GM21723 (cell line): ENCODE measurements at regions not wholly inside any gene's neighbourhood (a gene's known extent, or its start where the extent isn't known, plus 50 kb on each side); places are given as distances from the start of the nearest gene placed in this dataset.
A peak's percentile ranks its signal among the peaks of the same experiment; 100 is the strongest.
"Not testable (repeated sequence)": the region's sequence is repeated elsewhere in the genome, so short reads cannot be mapped to it uniquely, and the experiment has no call there.

ENCODE experiments used
- ATAC-seq: cut with Tn5 transposase; IDR thresholded peaks from one replicate; pipeline ENCODE4 v1.9.1; 2021; ENCODE audit warnings: mild to moderate bottlenecking, moderate library complexity; ENCODE audit not compliant: unreplicated experiment

DNA sequence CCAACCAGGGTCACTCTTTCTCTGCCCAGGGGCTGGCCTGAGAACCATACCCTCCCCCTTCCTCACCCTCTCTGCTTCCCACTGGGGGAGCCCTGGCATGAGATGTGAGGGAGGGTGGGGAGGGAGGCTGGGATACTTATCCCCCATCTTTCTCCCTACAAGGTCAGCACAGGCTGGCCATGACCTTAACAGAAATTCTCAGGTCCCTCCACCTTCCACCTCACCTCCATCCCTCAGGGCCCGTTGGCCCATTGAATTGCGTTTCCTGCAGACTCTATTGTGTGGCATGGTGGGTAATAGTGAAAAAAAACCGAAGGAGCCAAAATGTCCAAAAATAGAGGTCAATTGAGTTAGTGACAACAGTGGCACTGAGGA lies 159.5 kb downstream of the OR4M2 start:
- ATAC-seq = no peak

DNA sequence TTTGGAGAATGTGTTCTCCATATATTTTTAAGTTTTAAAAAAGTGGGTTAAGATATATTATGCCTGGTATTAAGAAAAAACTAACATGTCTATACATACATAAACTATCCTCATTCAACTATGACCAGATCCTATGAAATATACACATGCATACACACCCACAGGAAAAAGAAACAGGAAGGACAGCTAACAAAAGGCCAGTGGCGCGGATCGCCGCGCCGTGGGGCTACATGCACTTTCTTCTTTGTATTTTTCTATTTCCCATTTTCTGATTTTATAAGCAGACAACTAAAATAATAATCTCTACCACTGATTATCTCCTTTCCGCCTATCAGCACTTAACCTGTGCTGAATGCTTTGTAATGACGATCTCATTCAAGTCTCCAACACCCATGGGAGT lies 160.1 kb downstream of the OR4M2 start:
- ATAC-seq = no peak

DNA sequence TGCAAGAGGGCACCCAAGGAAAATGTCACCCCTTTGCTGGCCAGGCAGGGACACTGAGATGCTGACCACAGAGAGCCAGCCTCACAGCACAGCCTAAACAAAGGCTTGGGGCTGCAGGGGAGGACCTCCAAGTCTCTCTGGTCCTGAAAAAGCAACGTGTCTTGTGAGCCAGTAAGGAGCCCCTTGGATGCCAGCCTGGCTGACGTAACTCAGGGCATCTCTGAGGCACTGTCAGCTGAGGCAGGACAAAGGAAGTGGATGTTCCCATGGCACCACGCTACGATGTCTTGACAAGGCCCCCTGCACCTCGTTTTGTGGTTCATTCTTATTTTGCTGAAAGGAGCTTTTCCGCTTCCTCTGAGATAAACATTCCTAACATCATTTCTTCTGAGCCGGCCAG lies 160.7 kb downstream of the OR4M2 start:
- no peak for ATAC-seq

DNA sequence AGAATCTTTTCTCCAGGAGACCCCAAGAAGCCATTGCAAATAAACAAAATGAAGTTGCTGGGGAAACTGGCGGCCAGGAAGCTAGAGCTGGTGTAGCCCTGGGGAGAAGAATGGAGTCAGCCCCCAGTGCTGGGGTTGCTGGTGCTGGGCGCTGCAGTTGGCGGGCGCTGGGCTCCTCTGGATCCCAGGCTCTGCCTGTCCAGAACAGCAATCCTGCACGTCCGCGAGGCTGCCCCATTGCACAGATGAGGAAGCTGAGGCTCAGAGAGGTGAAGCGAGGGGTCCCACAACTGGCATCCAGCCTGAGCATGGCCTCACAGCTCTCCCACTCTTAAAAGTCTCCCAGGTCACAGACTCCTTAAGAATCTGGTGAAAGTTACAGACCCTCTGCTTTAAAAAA lies 161.1 kb downstream of the OR4M2 start:
- ATAC-seq = no peak

DNA sequence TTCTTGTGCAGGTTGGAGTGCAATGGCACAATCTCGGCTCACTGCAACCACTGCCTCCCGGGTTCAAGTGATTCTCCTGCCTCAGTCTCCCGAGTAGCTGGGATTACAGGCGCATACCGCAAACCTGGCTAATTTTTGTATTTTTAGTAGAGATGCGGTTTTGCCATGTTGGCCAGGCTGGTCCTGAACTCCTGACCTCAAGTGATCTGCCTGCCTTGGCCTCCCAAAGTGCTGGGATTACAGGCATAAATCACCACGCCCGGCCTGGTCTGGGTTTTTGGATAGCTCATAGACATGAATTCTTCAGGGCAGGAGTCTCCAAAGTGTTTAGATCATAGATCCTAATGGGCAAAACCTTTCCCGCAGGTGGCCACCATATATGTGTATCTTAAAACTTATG lies 162.0 kb downstream of the OR4M2 start:
- not testable (repeated sequence) for ATAC-seq

DNA sequence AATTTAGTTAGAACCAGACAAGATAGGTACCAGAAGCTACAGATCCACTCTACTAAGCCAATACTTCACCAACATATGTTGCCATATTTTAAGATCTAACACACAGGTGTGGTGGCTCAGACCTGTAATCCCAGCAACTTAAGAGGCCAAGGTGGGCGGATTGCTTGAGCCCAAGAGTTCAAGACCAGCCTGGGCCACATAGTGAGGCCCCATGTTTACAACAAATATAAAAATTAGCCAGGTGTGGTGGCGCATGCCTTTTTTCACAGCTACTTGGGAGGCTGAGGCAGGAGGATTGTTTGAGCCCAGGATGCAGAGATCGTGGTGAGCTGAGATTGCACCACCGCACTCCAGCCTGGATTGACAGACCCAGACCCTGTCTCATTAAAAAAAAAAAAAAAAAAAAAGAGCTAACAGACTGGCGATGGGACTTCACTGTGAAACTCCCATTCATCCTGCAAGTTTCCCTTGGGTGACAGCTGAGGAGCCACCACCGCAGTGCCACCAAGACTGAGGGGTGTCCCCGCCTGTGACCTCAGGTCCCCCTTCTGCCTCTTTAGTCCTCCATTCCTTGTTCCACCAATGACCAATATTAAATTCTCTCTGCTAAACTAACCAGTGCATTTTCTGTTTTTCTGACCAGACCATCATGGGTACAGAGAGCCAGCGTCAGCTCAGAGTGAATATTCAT lies 163.3 kb downstream of the OR4M2 start:
- no peak for ATAC-seq

DNA sequence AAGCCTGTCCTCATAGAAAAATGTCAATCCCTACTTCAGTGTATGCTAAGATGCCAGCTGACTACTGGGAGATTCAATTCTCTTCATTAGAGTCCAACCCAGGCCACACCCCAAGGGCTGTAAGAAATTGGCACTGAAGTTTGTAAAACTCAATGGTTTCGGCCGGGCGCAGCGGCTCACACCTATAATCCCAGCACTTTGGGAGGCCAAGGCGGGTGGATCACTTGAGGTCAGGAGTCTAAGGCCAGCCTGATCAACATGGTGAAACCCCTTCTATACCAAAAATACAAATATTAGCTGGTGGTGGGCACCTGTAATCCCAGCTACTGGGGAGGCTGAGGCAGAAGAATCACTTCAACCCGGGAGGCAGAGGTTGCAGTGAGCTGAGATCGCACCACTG lies 169.2 kb downstream of the OR4M2 start:
- ATAC-seq = not testable (repeated sequence)

DNA sequence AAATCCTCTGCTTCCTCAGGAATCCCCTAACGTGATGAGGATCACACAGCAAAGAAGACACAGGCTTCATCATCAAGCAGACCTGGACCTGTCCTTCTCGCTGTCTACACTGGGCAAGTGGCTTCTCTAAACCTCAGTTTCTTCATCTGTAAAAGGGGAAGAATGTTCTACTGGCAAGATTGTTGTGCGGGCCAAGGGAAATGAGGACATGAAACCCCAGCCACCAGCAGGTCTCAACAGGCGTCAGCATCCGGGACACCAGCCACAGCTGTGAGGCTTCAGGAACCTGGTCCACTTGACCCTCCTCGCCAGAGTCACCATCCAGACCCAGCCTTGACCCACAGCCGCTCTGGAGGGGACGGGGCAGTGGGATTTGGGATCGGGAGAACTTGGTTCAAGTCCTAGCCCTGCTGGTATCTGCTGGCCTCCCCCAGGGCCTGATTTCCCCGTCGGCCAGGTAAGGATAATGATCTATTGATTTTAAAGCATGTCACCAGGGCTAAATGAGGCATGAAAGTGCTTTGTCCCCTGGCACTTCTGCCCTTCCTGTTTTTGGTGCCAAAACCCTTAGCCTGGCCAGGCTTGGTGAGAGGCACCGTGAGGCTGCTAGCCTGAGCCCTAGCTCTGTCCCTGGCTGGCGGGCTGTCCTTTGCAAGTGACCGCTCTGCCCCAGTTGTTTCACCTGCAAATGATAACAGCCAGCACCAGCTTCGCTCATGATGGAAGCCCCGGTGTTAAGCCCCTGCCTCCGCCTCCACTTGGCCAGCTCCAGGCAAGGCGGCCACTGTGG lies 170.4 kb downstream of the OR4M2 start:
- ATAC-seq = not testable (repeated sequence)

DNA sequence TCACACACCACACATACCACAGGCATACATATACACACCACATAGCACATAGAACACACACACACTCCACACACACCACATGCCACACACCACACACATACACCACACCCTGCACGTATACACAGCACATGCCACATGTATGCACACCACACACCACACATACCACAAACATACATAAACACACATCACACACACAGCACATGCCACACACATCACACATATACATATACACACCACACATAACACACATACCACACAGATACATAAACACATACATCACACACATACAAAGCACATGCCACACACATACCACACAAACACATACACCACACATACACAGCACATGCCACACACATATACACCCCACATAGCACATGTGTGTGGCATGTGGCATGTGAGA lies 171.1 kb downstream of the OR4M2 start:
- no peak for ATAC-seq

DNA sequence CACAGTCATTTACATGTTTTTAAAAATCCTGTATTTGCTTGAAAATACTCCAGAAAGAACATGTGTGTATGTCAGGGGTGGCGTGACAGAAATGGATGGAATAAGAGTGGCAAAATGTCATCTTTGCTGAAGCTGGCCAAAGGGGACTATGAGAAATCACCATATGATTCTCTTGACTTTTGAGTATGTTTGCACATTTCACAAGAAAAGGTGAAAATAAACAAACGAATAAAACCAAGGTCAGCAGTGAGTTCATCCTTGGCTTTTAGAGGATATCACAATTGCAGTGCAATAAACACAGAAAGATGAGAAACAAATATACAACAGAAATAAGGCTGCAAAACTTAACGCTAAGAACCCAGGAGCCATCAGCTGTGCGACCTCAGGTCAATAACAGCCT lies 171.7 kb downstream of the OR4M2 start:
- not testable (repeated sequence) for ATAC-seq

DNA sequence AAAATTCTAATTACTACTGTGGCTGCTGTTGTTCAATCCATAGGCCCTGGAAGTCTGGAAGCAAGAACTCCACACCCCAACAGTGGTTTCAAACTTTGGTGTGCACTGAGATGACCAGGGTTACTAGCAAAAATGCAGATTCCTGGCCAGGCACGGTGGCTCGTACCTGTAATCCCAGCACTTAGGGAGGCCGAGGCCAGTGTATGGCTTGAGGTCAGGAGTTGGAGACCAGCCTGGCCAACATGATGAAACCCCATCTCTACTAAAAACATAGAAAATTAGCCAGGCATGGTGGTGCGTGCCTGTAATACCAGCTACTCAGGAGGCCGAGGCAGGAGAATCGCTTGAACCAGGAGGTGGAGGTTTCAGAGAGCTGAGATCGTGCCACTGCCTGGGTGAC lies 172.2 kb downstream of the OR4M2 start:
- ATAC-seq = not testable (repeated sequence)

DNA sequence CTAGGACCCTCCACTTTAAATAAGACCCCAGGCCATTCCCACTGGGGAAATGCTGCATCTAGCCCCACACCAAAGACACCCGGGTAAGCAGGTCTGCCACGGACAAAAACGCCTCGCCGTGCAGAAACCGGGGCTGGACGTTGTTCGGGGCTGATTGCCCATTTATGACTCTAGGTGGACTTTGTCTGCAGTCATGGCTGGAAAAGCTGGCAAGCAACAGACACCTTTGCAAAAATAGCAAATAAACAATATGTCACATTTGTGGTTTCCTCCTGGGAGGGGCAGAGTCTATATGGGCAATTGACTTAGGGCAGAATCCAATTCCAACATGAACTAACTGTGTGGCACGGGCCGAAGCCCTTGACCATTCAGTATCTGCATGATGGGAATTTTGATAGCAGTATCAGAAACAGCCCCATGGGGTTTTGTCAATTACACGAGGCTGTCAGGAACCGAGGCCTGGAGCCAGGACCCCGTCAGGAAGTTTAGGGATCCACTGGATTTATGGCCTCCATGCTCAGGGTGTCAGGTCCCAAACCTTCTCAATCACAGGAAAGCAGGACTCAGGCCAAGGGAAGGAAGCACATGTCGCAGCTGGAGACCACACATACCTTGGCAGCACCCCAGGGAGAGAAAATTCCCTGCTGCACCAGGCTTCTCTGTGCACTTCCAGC lies 172.8 kb downstream of the OR4M2 start:
- not testable (repeated sequence) for ATAC-seq

DNA sequence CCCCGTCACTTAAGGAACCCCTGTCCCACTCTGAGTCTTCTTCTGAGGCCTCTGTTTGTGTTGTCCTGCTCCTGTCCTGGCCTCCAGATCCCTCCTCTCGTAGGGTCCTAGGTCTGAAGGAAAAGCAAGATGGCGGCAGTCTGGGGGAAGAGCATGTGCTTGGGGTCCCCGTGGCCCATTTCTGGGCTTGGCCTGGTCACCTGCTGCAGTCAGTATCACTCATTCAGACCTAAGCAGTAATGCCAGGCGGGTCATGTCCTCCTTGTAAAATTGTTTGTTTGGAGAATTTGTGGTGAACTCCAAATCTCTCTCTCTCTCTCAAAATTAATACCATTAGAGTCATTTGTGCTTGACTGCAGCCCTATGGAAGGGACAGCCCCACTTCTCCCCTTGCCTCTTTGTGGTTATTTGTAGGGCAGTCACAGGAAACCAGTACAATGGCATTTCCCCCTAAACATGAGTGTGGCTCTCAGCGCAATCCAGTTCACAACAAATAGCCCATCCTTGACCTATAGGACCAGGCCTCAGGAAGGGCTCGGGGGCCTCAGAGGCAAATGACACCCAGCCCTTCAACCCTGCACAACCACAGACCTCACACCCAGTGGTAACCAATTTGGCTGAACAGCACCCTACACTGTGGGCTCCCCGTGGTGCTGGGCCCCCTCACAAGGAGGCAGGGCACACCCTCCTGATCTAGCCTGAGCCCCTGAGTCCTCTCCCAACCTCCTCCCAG lies 173.5 kb downstream of the OR4M2 start:
- peak; percentile 89 for ATAC-seq

DNA sequence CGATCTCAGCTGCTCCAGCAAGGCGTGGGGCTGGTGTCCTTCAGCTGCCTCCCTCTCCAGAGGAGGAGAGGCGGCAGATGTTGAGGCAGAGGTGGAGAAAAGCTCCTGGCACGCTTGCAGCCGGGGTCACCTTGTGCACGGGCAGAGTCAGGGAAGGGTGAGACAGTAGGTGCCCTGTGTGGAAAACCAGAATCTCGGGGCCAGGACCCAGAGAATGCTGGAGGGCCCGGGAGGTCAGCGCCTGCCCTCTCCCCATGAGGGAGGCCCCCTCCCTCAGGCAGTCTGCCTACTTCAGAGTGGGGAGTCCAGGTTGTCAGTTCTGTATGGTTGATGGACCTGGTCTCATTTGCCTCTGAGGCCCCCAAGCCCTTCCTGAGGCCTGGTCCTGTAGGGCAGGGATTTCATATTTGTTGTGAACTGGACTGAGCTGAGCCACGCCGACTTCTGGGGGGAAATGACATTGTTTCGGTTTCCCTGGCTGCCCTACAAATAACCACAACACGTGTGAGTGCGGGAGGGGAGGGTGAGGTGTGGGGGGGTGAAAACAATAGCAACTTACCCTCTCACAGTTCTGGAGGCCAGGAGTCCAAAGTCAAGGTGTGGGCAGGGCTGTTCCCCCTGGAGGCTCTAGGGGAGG lies 174.2 kb downstream of the OR4M2 start:
- peak; percentile 40 for ATAC-seq

DNA sequence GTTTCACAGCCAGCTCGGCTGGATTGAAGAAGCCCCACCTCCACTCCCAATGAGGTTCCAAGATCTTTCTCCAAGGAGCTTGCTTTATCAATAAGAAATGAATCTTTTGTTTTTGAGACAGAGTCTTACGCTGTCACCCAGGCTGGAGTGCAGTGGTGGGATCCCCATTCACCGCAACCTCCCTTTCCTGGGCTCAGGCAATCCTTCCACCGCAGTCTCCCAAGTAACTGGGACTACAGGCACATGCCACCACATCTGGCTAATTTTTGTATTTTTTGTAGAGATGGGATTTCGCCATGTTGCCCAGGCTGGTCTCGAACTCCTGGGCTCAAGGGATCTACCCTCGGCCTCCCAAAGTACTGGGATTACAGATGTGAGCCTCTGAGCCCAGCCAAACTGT lies 175.3 kb downstream of the OR4M2 start:
- not testable (repeated sequence) for ATAC-seq

DNA sequence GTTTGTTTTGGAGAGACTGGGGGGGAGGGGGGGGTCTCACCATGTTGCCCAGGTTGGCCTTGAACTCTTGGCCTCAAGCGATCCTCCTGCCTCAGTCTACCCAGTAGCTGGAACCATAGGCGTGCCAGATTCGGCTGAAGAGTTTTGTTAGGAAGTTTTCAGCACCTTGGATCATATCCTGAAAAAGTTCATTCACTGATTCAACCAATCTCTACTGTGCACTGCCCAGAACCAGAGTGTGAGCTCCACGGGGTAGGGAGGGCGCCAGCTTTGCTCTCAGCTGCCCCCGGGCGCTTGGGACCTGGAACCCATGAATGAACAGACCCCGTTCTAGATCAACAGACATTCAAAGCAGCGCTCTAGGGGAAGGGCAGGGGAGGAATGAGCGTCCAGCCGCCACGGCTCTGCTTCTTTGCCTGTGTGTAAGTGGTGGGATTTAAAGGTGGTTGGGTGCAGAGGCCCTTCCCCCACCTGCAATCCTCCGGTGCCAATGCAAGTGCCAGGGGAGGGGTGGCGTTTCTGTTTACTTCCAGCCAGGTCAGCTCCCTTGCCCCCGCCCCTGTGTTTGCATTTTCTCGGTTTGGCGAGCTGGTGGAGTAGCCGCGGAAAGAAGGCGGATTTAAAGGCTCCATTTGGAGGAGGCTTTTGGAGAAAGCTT lies 176.2 kb downstream of the OR4M2 start:
- not testable (repeated sequence) for ATAC-seq

DNA sequence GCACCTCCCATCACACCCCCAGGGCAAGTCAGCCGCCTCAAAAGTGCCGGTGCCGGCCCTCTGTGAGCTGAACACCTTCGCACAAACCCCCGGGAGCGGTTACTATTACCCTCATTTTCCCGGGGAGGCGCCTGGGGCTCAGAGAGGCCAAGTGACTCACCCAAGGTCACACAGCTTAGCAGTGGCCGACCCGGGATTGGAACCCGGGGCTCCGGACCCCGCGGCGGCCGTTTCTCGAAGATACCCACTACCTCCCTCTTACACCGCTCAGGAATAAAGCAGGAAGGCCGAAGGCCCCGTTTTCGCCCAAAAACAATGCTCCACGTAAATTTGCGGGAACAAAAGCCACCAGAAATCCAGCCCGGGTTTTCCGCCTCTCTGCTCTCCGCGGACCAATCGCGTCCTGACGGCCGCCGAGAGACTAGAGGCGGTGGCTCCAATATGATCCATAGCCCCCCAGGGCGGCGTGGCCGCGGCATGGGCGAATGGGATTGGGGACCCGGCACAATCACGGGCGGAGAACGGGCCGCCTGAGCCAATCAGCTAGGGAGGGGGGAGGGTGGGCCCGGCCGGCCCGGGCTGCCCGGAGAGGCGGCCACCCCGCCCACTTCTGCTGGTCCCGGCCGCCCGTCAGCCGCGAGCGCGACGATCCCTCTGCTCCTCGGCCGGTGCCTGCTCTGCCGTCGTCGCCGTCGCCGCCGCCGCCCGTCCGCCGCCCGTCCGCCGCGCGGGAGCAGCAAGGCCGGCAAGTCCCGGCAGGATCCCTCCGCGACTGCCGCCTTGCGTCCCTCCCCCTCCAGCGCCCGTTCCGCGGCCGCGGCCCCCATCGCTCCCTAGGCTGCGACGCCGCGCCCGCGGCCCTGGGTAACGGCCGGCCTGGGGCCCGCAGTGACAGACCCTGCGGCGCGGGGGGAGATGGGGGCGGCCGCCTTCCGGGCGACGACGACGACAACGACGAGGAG lies 177.0 kb downstream of the OR4M2 start:
- no peak for ATAC-seq

DNA sequence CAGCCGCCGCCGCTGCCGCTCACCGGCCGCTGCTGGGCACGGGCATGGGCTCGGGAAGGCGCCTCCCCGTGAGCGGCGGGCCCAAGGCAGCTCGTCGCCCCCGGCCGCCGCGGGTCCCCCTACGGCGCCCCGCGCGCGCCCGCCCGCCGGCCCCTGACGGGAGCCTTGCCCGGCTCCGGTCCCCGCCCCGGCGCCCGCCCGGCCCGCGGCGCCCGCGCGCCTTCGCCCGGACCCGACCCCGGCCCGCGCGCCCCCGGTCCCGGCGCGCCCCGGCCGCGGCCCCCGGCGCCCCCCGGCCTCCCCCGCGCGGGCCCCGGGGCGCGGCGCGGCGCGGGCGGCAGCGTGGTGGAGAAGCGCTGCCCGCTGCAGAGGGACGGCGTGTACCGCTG lies 177.7 kb downstream of the OR4M2 start:
- ATAC-seq = no peak
